Keratinocyte (primary cell): ENCODE measurements at regions not wholly inside any gene's neighbourhood (a gene's known extent, or its start where the extent isn't known, plus 50 kb on each side); places are given as distances from the start of the nearest gene placed in this dataset.

Source experiments
- DNase-seq: peaks from one replicate; pipeline ENCODE4 v3.0.0-alpha.2; 2011; ENCODE audit warnings: low read depth, missing footprints, low spot score
- FAIRE-seq: peaks from 2 replicates; lab custom pipeline; 2011; peaks lifted over from hg19 to GRCh38; lab: Jason Lieb, UNC
- H2AFZ ChIP-seq: 2 replicates; pipeline ENCODE4 v1.6.0; 2012; ENCODE audit warnings: low read length, control low read depth, inconsistent platforms; ENCODE audit not compliant: control insufficient read depth
- H3K27ac ChIP-seq: 2 replicates; pipeline ENCODE4 v1.5.1; 2011; ENCODE audit warnings: low read length; ENCODE audit not compliant: control insufficient read depth, insufficient read depth
- H3K27me3 ChIP-seq: 3 replicates; pipeline ENCODE4 v1.6.0; 2011; ENCODE audit warnings: low read length; ENCODE audit not compliant: control insufficient read depth, insufficient read depth; ENCODE audit errors: extremely low read depth
- H3K36me3 ChIP-seq, 2 experiments: 2 replicates in 1 of 2; 3 replicates in 1 of 2; pipeline ENCODE4 v1.5.1; 2011; ENCODE audit warnings: low read length in 2 of 2, mild to moderate bottlenecking in 1 of 2; ENCODE audit not compliant: control insufficient read depth in 2 of 2, insufficient read depth in 2 of 2; ENCODE audit errors: extremely low read depth in 1 of 2
- H3K4me1 ChIP-seq: 3 replicates; pipeline ENCODE4 v1.5.1; 2011; ENCODE audit warnings: low read length; ENCODE audit not compliant: control insufficient read depth, insufficient read depth; ENCODE audit errors: extremely low read depth
- H3K4me2 ChIP-seq: 3 replicates; pipeline ENCODE4 v1.6.0; 2011; ENCODE audit warnings: low read depth, low read length; ENCODE audit not compliant: control insufficient read depth, insufficient read depth; ENCODE audit errors: extremely low read depth
- H3K4me3 ChIP-seq, 3 experiments: fragments of 200-600 bp in 1 of 3; sonication (generic) in 1 of 3; 2 replicates in 2 of 3; 3 replicates in 1 of 3; pipeline ENCODE4 v1.5.1; 2011 to 2016; ENCODE audit warnings: low read length in 3 of 3, mild to moderate bottlenecking in 3 of 3, control low read depth in 2 of 3, inconsistent platforms in 1 of 3, low read depth in 1 of 3, mixed read lengths in 1 of 3, mixed run types in 1 of 3, moderate library complexity in 1 of 3; ENCODE audit not compliant: control insufficient read depth in 2 of 3, insufficient read depth in 2 of 3; ENCODE audit errors: extremely low read depth in 1 of 3
- H3K79me2 ChIP-seq: 2 replicates; pipeline ENCODE4 v1.6.0; 2012; ENCODE audit warnings: low read length; ENCODE audit not compliant: control insufficient read depth, insufficient read depth
- H3K9ac ChIP-seq: 3 replicates; pipeline ENCODE4 v1.6.0; 2011; ENCODE audit warnings: low read length; ENCODE audit not compliant: control insufficient read depth, insufficient read depth; ENCODE audit errors: extremely low read depth
- H3K9me1 ChIP-seq: 3 replicates; pipeline ENCODE4 v1.6.0; 2011; ENCODE audit warnings: low read length; ENCODE audit not compliant: control insufficient read depth, insufficient read depth; ENCODE audit errors: extremely low read depth
- H3K9me3 ChIP-seq: 2 replicates; pipeline ENCODE4 v1.5.1; 2012; ENCODE audit warnings: low read depth, low read length; ENCODE audit not compliant: control insufficient read depth
- H4K20me1 ChIP-seq: 3 replicates; pipeline ENCODE4 v1.6.0; 2011; ENCODE audit warnings: low read length; ENCODE audit not compliant: control insufficient read depth, insufficient read depth; ENCODE audit errors: extremely low read depth
- EZH2 ChIP-seq: IDR thresholded peaks from one replicate; pipeline ENCODE4 v1.6.1; 2012; ENCODE audit warnings: inconsistent platforms, mild to moderate bottlenecking, low read length, moderate library complexity
- dilution Hi-C: fragments of 300-500 bp; cut with MboI; formaldehyde crosslinking; loops from one replicate; pipeline ENCODE4 v1.7.0; 2020; ENCODE audit warnings: low sequenced_read_pairs; ENCODE audit not compliant: extremely low pct_ligation_motif_present
- TF ChIP-seq, protein P1 (sequence below), 3 experiments: IDR thresholded peaks in 1 of 3; conservative IDR thresholded peaks in 1 of 3; optimal IDR thresholded peaks in 1 of 3; 2 replicates in 2 of 3; 3 replicates in 1 of 3; pipeline versions ENCODE3 to v1.5.1; 2011; ENCODE audit warnings: low read length in 3 of 3, mild to moderate bottlenecking in 3 of 3, moderate library complexity in 2 of 3, control low read depth in 1 of 3, inconsistent platforms in 1 of 3; ENCODE audit not compliant: insufficient read depth in 2 of 3; ENCODE audit errors: extremely low read depth in 1 of 3

DNA sequence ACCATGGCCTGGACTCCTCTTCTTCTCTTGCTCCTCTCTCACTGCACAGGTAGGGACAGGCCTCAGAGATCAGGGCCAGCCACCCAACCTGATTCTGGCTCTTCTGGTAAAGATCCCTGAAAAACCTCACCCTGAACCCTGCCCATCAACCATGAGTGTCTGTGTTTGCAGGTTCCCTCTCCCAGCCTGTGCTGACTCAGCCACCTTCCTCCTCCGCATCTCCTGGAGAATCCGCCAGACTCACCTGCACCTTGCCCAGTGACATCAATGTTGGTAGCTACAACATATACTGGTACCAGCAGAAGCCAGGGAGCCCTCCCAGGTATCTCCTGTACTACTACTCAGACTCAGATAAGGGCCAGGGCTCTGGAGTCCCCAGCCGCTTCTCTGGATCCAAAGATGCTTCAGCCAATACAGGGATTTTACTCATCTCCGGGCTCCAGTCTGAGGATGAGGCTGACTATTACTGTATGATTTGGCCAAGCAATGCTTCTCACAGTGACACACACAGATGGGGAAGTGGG, 80.9 kb downstream of the ZNF280B start:
- H3K4me2 ChIP-seq = no peak overlapping the region
- peaks cover 10% of the 10 kb centered on the region for H3K27me3 ChIP-seq
- H3K9ac ChIP-seq = no peak overlapping the region
- H3K4me3 ChIP-seq = no peak overlapping the region
- H3K79me2 ChIP-seq = no peaks in the 10 kb centered on the region
- H3K9me3 ChIP-seq = no peaks in the 10 kb centered on the region
- no peak for DNase-seq
- no peak overlapping the region for H3K27ac ChIP-seq
- H3K36me3 ChIP-seq = no peaks in the 10 kb centered on the region
- H3K9me1 ChIP-seq = no peaks in the 10 kb centered on the region
- dilution Hi-C loops = no loop called here
- H4K20me1 ChIP-seq = no peaks in the 10 kb centered on the region
- H2AFZ ChIP-seq = no peak overlapping the region
- TF ChIP-seq, protein P1, sequence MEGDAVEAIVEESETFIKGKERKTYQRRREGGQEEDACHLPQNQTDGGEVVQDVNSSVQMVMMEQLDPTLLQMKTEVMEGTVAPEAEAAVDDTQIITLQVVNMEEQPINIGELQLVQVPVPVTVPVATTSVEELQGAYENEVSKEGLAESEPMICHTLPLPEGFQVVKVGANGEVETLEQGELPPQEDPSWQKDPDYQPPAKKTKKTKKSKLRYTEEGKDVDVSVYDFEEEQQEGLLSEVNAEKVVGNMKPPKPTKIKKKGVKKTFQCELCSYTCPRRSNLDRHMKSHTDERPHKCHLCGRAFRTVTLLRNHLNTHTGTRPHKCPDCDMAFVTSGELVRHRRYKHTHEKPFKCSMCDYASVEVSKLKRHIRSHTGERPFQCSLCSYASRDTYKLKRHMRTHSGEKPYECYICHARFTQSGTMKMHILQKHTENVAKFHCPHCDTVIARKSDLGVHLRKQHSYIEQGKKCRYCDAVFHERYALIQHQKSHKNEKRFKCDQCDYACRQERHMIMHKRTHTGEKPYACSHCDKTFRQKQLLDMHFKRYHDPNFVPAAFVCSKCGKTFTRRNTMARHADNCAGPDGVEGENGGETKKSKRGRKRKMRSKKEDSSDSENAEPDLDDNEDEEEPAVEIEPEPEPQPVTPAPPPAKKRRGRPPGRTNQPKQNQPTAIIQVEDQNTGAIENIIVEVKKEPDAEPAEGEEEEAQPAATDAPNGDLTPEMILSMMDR (optimal IDR thresholded peaks at IDR 0.05 in 1 of 3, IDR thresholded peaks at IDR 0.05 in 1 of 3, conservative IDR thresholded peaks at IDR 0.05 in 1 of 3; ENCODE audit: extremely low read depth in 1 of 3, insufficient read depth in 2 of 3, low read length in 3 of 3) = no peak
- TF ChIP-seq EZH2 = no peak
- no peaks in the 10 kb centered on the region for H3K4me1 ChIP-seq
- no peak for FAIRE-seq

DNA sequence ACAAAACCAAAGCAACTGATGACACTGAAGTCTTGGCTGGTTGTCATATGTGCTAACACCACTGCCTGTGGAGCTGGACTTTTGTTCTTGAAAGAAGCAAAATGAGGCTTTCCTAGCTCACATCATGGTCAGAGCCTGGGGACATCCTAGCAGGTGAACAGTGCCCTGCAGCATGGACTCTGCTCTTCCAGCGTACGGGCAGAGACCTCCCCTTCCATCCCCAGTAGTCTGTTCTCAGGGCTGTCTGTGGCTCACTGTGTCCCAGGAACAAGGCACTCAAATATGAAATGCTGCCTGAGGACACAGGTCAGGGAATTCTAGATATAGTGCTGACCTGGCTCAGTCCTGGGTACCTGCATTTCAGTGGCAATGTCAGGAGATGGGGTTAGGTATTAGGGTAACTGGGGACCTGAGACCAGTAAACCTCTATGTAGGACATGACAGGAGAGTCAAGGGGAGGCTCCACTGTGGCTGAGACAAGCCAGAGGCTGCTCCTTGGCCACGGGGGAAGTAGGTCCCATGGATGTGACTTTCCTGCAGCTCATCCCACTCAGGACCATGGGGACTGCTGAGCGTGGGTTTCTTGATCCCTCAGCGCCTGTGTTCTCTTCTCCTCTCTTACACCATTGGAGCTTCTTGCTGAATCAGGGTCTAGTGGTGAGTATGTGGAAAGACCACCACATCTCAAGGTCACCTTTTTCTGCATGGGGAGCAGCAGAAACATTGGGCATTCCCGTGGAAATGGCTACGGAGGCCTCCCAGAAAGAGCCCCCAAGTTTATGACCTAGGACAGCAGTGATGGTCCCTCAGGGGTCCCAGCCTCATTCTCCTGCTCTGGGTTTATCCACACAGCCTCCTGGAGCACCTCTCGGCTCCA, 80.1 kb downstream of the ZNF280B start:
- Histone ChIP-seq H3K4me2 (no peak overlapping the region), H3K27me3 (peaks cover 10% of the 10 kb centered on the region)
- no peak for FAIRE-seq

More for the DNA sequence above, 80.1 kb downstream of the ZNF280B start:
- no peak overlapping the region for H3K4me3 ChIP-seq
- H3K79me2 ChIP-seq = no peaks in the 10 kb centered on the region
- no peak for DNase-seq
- H3K9me3 ChIP-seq = no peaks in the 10 kb centered on the region
- no peaks in the 10 kb centered on the region for H3K36me3 ChIP-seq
- H3K9me1 ChIP-seq = no peaks in the 10 kb centered on the region
- dilution Hi-C loops = no loop called here
- H3K9ac ChIP-seq = no peak overlapping the region
- H4K20me1 ChIP-seq = no peaks in the 10 kb centered on the region
- no peak for TF ChIP-seq EZH2
- TF ChIP-seq, protein P1 (optimal IDR thresholded peaks at IDR 0.05 in 1 of 3, IDR thresholded peaks at IDR 0.05 in 1 of 3, conservative IDR thresholded peaks at IDR 0.05 in 1 of 3; ENCODE audit: extremely low read depth in 1 of 3, insufficient read depth in 2 of 3, low read length in 3 of 3) = no peak
- H2AFZ ChIP-seq = no peak overlapping the region
- H3K4me1 ChIP-seq = no peaks in the 10 kb centered on the region
- H3K27ac ChIP-seq = no peak overlapping the region
